CD8-positive, alpha-beta memory T cell (primary cell): ENCODE measurements at regions not wholly inside any gene's neighbourhood (a gene's known extent, or its start where the extent isn't known, plus 50 kb on each side); places are given as distances from the start of the nearest gene placed in this dataset.

Experiments used
- CTCF ChIA-PET: fragments of 350-600 bp; sonication (Branson Sonifier 250); formaldehyde crosslinking; loops from one replicate; lab custom pipeline; 2021; ENCODE audit warnings: antibody characterized with exemption; lab: Charles Lee
- POLR2A ChIA-PET: fragments of 350-600 bp; sonication (Branson Sonifier 250); formaldehyde crosslinking; loops from one replicate; lab custom pipeline; 2021; ENCODE audit warnings: antibody characterized with exemption; lab: Charles Lee
- DNase-seq, 5 donors: peaks; one replicate each; pipeline versions ENCODE4 v3.0.0 to v3.0.0-alpha.2; 2020 to 2022; ENCODE audit warnings: mixed read lengths in 1 of 5
- H3K27ac ChIP-seq: one replicate; pipeline ENCODE4 v1.7.0; 2013; ENCODE audit warnings: low read depth, mild to moderate bottlenecking, low read length, moderate library complexity
- H3K27me3 ChIP-seq: 2 replicates; pipeline ENCODE4 v1.7.0; 2013; ENCODE audit warnings: low read length, mild to moderate bottlenecking; ENCODE audit not compliant: insufficient read depth, poor library complexity, severe bottlenecking
- H3K36me3 ChIP-seq: 2 replicates; pipeline ENCODE4 v1.7.0; 2013; ENCODE audit warnings: mild to moderate bottlenecking, low read length, moderate library complexity; ENCODE audit not compliant: insufficient read depth
- H3K4me1 ChIP-seq: 2 replicates; pipeline ENCODE4 v1.7.0; 2013; ENCODE audit warnings: mild to moderate bottlenecking, low read length, moderate library complexity; ENCODE audit not compliant: insufficient read depth
- H3K4me3 ChIP-seq: 2 replicates; pipeline ENCODE4 v1.7.0; 2013; ENCODE audit warnings: mild to moderate bottlenecking, low read length
- H3K9me3 ChIP-seq: 2 replicates; pipeline ENCODE4 v1.7.0; 2013; ENCODE audit warnings: mild to moderate bottlenecking, low read length
- H3K27ac Mint-ChIP-seq, 8 donors: one replicate each; pipeline ENCODE4 v1.8.0; 2020 to 2021; ENCODE audit warnings: mixed read lengths in 8 of 8, mild to moderate bottlenecking in 6 of 8, inconsistent platforms in 3 of 8, moderate library complexity in 3 of 8
- H3K27me3 Mint-ChIP-seq, 2 donors: one replicate each; pipeline ENCODE4 v1.8.0; 2020 to 2021; ENCODE audit warnings: mixed read lengths in 2 of 2, mild to moderate bottlenecking in 1 of 2, moderate library complexity in 1 of 2
- H3K36me3 Mint-ChIP-seq, 3 donors: one replicate each; pipeline ENCODE4 v1.8.0; 2020 to 2021; ENCODE audit warnings: mixed read lengths in 3 of 3, inconsistent platforms in 1 of 3, mild to moderate bottlenecking in 1 of 3
- H3K4me1 Mint-ChIP-seq, 3 donors: one replicate each; pipeline ENCODE4 v1.8.0; 2020 to 2021; ENCODE audit warnings: mixed read lengths in 3 of 3, inconsistent platforms in 1 of 3, mild to moderate bottlenecking in 1 of 3
- H3K4me3 Mint-ChIP-seq, 7 donors: one replicate each; pipeline ENCODE4 v1.8.0; 2020 to 2021; ENCODE audit warnings: mixed read lengths in 7 of 7, mild to moderate bottlenecking in 6 of 7, moderate library complexity in 4 of 7, inconsistent platforms in 2 of 7
- H3K9me3 Mint-ChIP-seq, 5 donors: one replicate each; pipeline ENCODE4 v1.8.0; 2020 to 2022; ENCODE audit warnings: mixed read lengths in 5 of 5, mild to moderate bottlenecking in 3 of 5, moderate library complexity in 2 of 5, inconsistent platforms in 1 of 5

GRCh38 chr3:74436184-74436583 is 178.3 kb downstream of the CNTN3 start:
- no peak overlapping the region for H3K4me3 Mint-ChIP-seq
- ChIA-PET CTCF (no interaction called here), POLR2A (no interaction called here)
- Histone ChIP-seq H3K27ac (no peak overlapping the region), H3K9me3 (no peaks in the 10 kb centered on the region), H3K36me3 (no peaks in the 10 kb centered on the region), H3K4me1 (no peaks in the 10 kb centered on the region), H3K4me3 (no peak overlapping the region), H3K27me3 (no peaks in the 10 kb centered on the region)
- no peaks in the 10 kb centered on the region for H3K4me1 Mint-ChIP-seq
- H3K9me3 Mint-ChIP-seq: peaks cover 3 to 31% (median 12%) of the 10 kb centered on the region in 5 donors
- H3K27me3 Mint-ChIP-seq: no peaks in the 10 kb centered on the region
- no peaks in the 10 kb centered on the region for H3K36me3 Mint-ChIP-seq
- H3K27ac Mint-ChIP-seq: no peak overlapping the region
- no peak for DNase-seq

GRCh38 chr3:74435631-74436030 is 178.8 kb downstream of the CNTN3 start:
- POLR2A ChIA-PET: no interaction called here
- no peaks in the 10 kb centered on the region for H3K36me3 ChIP-seq
- no peaks in the 10 kb centered on the region for H3K9me3 ChIP-seq
- no peaks in the 10 kb centered on the region for H3K4me1 ChIP-seq
- DNase-seq: no peak
- CTCF ChIA-PET: no interaction called here
- Mint-ChIP-seq H3K4me3 (no peak overlapping the region), H3K27ac (no peak overlapping the region), H3K36me3 (no peaks in the 10 kb centered on the region), H3K27me3 (no peaks in the 10 kb centered on the region), H3K9me3 (peaks cover 3 to 31% (median 12%) of the 10 kb centered on the region in 5 donors), H3K4me1 (no peaks in the 10 kb centered on the region)
- no peak overlapping the region for H3K27ac ChIP-seq
- H3K27me3 ChIP-seq: no peaks in the 10 kb centered on the region
- H3K4me3 ChIP-seq: no peak overlapping the region

- Mint-ChIP-seq H3K27me3 (no peaks in the 10 kb centered on the region), H3K36me3 (no peaks in the 10 kb centered on the region), H3K9me3 (peaks cover 3 to 35% (median 12%) of the 10 kb centered on the region in 5 donors), H3K27ac (no peak overlapping the region), H3K4me1 (no peaks in the 10 kb centered on the region), H3K4me3 (no peak overlapping the region)
- CTCF ChIA-PET: no interaction called here
- H3K27me3 ChIP-seq: no peaks in the 10 kb centered on the region
- no peak overlapping the region for H3K4me3 ChIP-seq
- H3K4me1 ChIP-seq: no peaks in the 10 kb centered on the region
- H3K9me3 ChIP-seq: no peaks in the 10 kb centered on the region
- DNase-seq: no peak
- POLR2A ChIA-PET: no interaction called here
- no peaks in the 10 kb centered on the region for H3K36me3 ChIP-seq
- H3K27ac ChIP-seq: no peak overlapping the region
Measured at GRCh38 chr3:74434406-74434805, 180.1 kb downstream of the CNTN3 start.

GRCh38 chr3:74426571-74426970 is 187.9 kb downstream of the CNTN3 start:
- H3K4me1 Mint-ChIP-seq: no peaks in the 10 kb centered on the region
- Histone ChIP-seq H3K4me1 (no peaks in the 10 kb centered on the region), H3K27me3 (no peaks in the 10 kb centered on the region), H3K4me3 (no peak overlapping the region), H3K9me3 (no peaks in the 10 kb centered on the region), H3K27ac (no peak overlapping the region), H3K36me3 (no peaks in the 10 kb centered on the region)
- CTCF ChIA-PET: no interaction called here
- H3K9me3 Mint-ChIP-seq: peaks cover 5 to 22% (median 7%) of the 10 kb centered on the region in 5 donors
- H3K27me3 Mint-ChIP-seq: no peaks in the 10 kb centered on the region
- no peaks in the 10 kb centered on the region for H3K36me3 Mint-ChIP-seq
- no peak overlapping the region for H3K4me3 Mint-ChIP-seq
- DNase-seq: no peak
- no peak overlapping the region for H3K27ac Mint-ChIP-seq
- POLR2A ChIA-PET: no interaction called here

- no peaks in the 10 kb centered on the region for H3K36me3 ChIP-seq
- no peak overlapping the region for H3K4me3 Mint-ChIP-seq
- H3K4me3 ChIP-seq: no peak overlapping the region
- H3K9me3 Mint-ChIP-seq: peaks cover 0 to 14% (median 10%) of the 10 kb centered on the region in 5 donors
- no peaks in the 10 kb centered on the region for H3K36me3 Mint-ChIP-seq
- POLR2A ChIA-PET: no interaction called here
- no peaks in the 10 kb centered on the region for H3K4me1 ChIP-seq
- no peaks in the 10 kb centered on the region for H3K4me1 Mint-ChIP-seq
- H3K27ac Mint-ChIP-seq: no peak overlapping the region
- no peaks in the 10 kb centered on the region for H3K27me3 ChIP-seq
- no peak for DNase-seq
- no peak overlapping the region for H3K27ac ChIP-seq
- H3K9me3 ChIP-seq: no peaks in the 10 kb centered on the region
- H3K27me3 Mint-ChIP-seq: no peaks in the 10 kb centered on the region
- CTCF ChIA-PET: no interaction called here
Measured at GRCh38 chr3:74423867-74424266, 190.6 kb downstream of the CNTN3 start.

GRCh38 chr3:74420538-74421124 is 193.8 kb downstream of the CNTN3 start:
- ChIA-PET CTCF (no interaction called here), POLR2A (no interaction called here)
- Histone ChIP-seq H3K27me3 (no peaks in the 10 kb centered on the region), H3K9me3 (no peaks in the 10 kb centered on the region), H3K4me1 (no peaks in the 10 kb centered on the region), H3K36me3 (no peaks in the 10 kb centered on the region), H3K4me3 (no peak overlapping the region), H3K27ac (no peak overlapping the region)
- Mint-ChIP-seq H3K9me3 (peaks cover 0 to 11% (median 6%) of the 10 kb centered on the region in 5 donors), H3K27me3 (no peaks in the 10 kb centered on the region), H3K27ac (no peak overlapping the region), H3K4me1 (no peaks in the 10 kb centered on the region), H3K4me3 (no peak overlapping the region), H3K36me3 (no peaks in the 10 kb centered on the region)
- no peak for DNase-seq

GRCh38 chr3:74415731-74416130 is 198.7 kb downstream of the CNTN3 start:
- H3K27ac Mint-ChIP-seq: no peak overlapping the region
- H3K27ac ChIP-seq: no peak overlapping the region
- no peaks in the 10 kb centered on the region for H3K36me3 ChIP-seq
- H3K4me1 Mint-ChIP-seq: no peaks in the 10 kb centered on the region
- no peaks in the 10 kb centered on the region for H3K27me3 Mint-ChIP-seq
- H3K4me3 Mint-ChIP-seq: no peak overlapping the region
- no peaks in the 10 kb centered on the region for H3K9me3 ChIP-seq
- no peaks in the 10 kb centered on the region for H3K4me1 ChIP-seq
- H3K9me3 Mint-ChIP-seq: peaks cover 0 to 13% (median 5%) of the 10 kb centered on the region in 5 donors
- H3K36me3 Mint-ChIP-seq: no peaks in the 10 kb centered on the region
- no peak for DNase-seq
- no peak overlapping the region for H3K4me3 ChIP-seq
- no peaks in the 10 kb centered on the region for H3K27me3 ChIP-seq
- ChIA-PET POLR2A (no interaction called here), CTCF (no interaction called here)

- Histone ChIP-seq H3K36me3 (no peaks in the 10 kb centered on the region), H3K9me3 (no peaks in the 10 kb centered on the region), H3K4me1 (no peaks in the 10 kb centered on the region), H3K27me3 (no peaks in the 10 kb centered on the region), H3K27ac (no peak overlapping the region), H3K4me3 (no peak overlapping the region)
- CTCF ChIA-PET: no interaction called here
- Mint-ChIP-seq H3K4me3 (no peak overlapping the region), H3K27ac (no peak overlapping the region), H3K9me3 (peaks cover 1 to 20% (median 5%) of the 10 kb centered on the region in 5 donors), H3K27me3 (no peaks in the 10 kb centered on the region), H3K4me1 (no peaks in the 10 kb centered on the region), H3K36me3 (no peaks in the 10 kb centered on the region)
- POLR2A ChIA-PET: no interaction called here
- DNase-seq: no peak
Measured at GRCh38 chr3:74413547-74414241, 200.8 kb downstream of the CNTN3 start.
